Prostate gland (tissue), 2 donors: ENCODE measurements at regions not wholly inside any gene's neighbourhood (a gene's known extent, or its start where the extent isn't known, plus 50 kb on each side); places are given as distances from the start of the nearest gene placed in this dataset.
"Not testable (repeated sequence)": the region's sequence is repeated elsewhere in the genome, so short reads cannot be mapped to it uniquely, and the experiment has no call there.

Source experiments
- DNase-seq: peaks from one replicate; pipeline ENCODE4 v3.0.0-alpha.2; 2019; ENCODE audit warnings: low spot score
- H3K27ac ChIP-seq, 2 donors: fragments of 200-600 bp; sonication (generic); 2 replicates each; pipeline ENCODE4 v1.5.1; 2017 to 2019
- H3K27me3 ChIP-seq: fragments of 200-600 bp; sonication (generic); replicated peaks from 2 replicates; pipeline ENCODE4 v1.5.1; 2019; ENCODE audit not compliant: insufficient read depth
- H3K36me3 ChIP-seq, 2 donors: fragments of 200-600 bp; sonication (generic); 1 replicate in 1 of 2; 2 replicates in 1 of 2; pipeline versions ENCODE4 v1.5.1 to v1.8.1; 2017 to 2019
- H3K4me1 ChIP-seq: fragments of 200-600 bp; sonication (generic); replicated peaks from 2 replicates; pipeline ENCODE4 v1.5.1; 2019
- H3K4me3 ChIP-seq, 2 donors: fragments of 200-600 bp; sonication (generic); 2 replicates each; pipeline ENCODE4 v1.5.1; 2017 to 2019
- H3K9me3 ChIP-seq: fragments of 200-600 bp; sonication (generic); 2 replicates; pipeline ENCODE4 v1.5.1; 2017
- POLR2A ChIP-seq: fragments of 450-650 bp; IDR thresholded peaks from one replicate; pipeline ENCODE4 v1.6.1; 2016; ENCODE audit warnings: antibody characterized with exemption, mild to moderate bottlenecking
- POLR2AphosphoS5 ChIP-seq: sonication (generic); formaldehyde crosslinking; IDR thresholded peaks from one replicate; pipeline ENCODE4 v1.6.1; 2017; ENCODE audit warnings: antibody characterized with exemption
- WGBS: methylation state at CpG from one replicate; pipeline ENCODE4 v1.1.5; 2018; 5-methylcytosine and 5-hydroxymethylcytosine counted together
- intact Hi-C: fragments of 100-400 bp; cut with DNase I; formaldehyde crosslinking; loops from one replicate; pipeline ENCODE4 v1.14.2; 2022
- TF ChIP-seq, protein P1 (sequence below), 4 experiments: fragments of 200-600 bp in 2 of 4; fragments of 450-650 bp in 2 of 4; sonication (generic) in 2 of 4; IDR thresholded peaks; 1 replicate in 3 of 4; 2 replicates in 1 of 4; pipeline ENCODE4 v1.5.1; 2016 to 2019; ENCODE audit warnings: antibody characterized with exemption in 4 of 4, mild to moderate bottlenecking in 2 of 4, moderate library complexity in 2 of 4

DNA sequence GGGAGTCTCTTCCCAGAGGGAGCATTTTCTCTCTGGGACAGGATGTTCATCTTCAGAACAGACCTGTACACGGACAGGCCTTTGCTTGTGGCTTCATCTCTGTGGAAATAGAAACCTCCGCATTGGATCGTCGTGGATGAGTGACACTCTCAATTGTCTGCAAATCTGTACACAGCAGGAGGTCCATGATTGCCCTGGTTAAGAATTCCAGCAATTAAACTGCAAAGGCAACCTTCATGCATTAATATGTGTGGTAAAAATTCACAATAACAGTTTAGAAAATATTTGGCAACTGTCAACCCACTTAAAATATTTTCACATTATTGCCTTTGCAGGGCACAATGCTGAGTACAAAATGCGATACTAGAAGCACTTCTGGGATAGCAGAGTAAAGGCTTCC, 149.8 kb upstream of the SFSWAP start:
- TF ChIP-seq, protein P1, sequence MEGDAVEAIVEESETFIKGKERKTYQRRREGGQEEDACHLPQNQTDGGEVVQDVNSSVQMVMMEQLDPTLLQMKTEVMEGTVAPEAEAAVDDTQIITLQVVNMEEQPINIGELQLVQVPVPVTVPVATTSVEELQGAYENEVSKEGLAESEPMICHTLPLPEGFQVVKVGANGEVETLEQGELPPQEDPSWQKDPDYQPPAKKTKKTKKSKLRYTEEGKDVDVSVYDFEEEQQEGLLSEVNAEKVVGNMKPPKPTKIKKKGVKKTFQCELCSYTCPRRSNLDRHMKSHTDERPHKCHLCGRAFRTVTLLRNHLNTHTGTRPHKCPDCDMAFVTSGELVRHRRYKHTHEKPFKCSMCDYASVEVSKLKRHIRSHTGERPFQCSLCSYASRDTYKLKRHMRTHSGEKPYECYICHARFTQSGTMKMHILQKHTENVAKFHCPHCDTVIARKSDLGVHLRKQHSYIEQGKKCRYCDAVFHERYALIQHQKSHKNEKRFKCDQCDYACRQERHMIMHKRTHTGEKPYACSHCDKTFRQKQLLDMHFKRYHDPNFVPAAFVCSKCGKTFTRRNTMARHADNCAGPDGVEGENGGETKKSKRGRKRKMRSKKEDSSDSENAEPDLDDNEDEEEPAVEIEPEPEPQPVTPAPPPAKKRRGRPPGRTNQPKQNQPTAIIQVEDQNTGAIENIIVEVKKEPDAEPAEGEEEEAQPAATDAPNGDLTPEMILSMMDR (IDR thresholded peaks at IDR 0.05), result no peak
- TF ChIP-seq POLR2A (no peak), POLR2AphosphoS5 (no peak)
- H3K27me3 ChIP-seq, result peaks cover 3% of the 10 kb centered on the region
- H3K4me1 ChIP-seq, result no peaks in the 10 kb centered on the region
- no peaks in the 10 kb centered on the region for H3K36me3 ChIP-seq
- intact Hi-C loops, result no loop called here
- no peak overlapping the region for H3K4me3 ChIP-seq
- no peak for DNase-seq
- no peak overlapping the region for H3K27ac ChIP-seq
- 41% methylated on average over 5 of the region's 5 CpGs for WGBS
- no peaks in the 10 kb centered on the region for H3K9me3 ChIP-seq

DNA sequence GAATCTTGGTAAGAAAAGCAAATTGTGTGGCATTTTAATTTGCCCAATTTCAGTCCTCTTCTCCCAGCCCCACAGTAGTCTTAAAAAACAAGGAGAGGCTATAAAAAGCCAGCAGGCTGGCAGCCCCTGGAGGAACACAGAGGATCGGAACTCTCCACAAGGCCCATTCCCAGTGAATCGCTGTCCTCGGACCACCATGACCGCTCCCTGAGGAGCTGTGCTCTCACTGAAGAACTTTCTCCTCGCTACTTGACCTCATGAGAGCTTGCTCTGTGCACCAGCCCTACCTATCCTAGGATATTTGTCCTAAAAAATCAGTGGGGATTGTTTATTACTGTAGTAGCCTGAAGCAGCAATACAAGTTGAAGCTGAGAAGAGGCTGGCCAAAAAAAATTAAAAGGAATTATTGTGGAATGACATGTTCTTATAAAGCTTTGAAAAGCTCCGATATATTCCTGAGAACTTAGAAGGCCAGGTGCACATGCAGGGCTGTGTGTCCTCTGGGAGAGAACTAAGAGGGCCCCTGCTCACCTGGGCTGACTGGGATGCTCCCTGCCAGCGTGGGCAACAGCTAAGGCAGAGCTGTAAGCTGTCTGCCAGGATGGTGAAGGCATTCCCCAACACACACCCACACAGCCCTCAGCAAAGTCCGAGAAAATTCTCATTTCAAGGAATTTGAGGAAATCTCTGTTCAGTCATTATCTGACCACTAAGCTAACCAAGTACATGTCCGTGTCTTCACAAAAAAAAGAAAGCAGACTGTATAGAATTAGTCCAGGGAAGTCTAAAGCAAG, 148.8 kb upstream of the SFSWAP start:
- 70% methylated on average over 9 of the region's 9 CpGs for WGBS
- TF ChIP-seq POLR2A, result no peak
- no peak for TF ChIP-seq POLR2AphosphoS5
- TF ChIP-seq, protein P1 (IDR thresholded peaks at IDR 0.05), result no peak
- no peak overlapping the region for H3K27ac ChIP-seq
- no peaks in the 10 kb centered on the region for H3K27me3 ChIP-seq
- H3K4me3 ChIP-seq, result no peak overlapping the region
- no peaks in the 10 kb centered on the region for H3K36me3 ChIP-seq
- DNase-seq, result no peak
- H3K4me1 ChIP-seq, result no peaks in the 10 kb centered on the region
- no peaks in the 10 kb centered on the region for H3K9me3 ChIP-seq
- intact Hi-C loops, result no loop called here

DNA sequence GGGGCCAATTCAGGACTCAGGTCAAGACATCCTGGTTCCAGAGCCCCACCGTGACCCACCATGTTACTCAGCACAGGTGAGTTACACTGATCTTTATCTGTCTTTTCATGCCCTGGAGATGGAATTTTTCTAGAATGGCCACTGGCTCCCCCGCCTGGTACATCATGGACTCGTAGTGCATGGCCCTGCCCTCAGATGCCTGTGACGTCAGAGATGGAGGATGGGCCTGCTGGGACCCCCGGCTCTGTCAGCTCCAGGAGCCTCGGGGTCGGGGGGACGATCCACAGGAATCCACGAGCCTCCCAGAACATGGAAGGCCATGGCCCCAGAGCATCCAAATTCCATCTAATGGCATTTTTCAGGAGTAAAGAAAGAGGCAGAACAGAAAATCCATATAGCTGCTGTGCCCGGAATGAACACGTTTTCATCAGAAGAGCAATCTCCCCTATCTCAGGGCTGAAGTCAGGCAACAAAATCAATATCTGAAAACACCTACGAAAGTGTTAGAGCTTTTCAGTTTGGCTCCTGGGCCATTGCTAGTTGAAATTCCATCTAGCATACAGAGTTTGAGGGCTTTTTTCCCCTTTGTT, 146.7 kb upstream of the SFSWAP start:
- DNase-seq, H3K36me3 ChIP-seq, H3K27ac ChIP-seq, H3K4me1 ChIP-seq, intact Hi-C loops, H3K27me3 ChIP-seq, H3K4me3 ChIP-seq, H3K9me3 ChIP-seq: not testable (repeated sequence)
- 31% methylated on average over 11 of the region's 12 CpGs for WGBS

DNA sequence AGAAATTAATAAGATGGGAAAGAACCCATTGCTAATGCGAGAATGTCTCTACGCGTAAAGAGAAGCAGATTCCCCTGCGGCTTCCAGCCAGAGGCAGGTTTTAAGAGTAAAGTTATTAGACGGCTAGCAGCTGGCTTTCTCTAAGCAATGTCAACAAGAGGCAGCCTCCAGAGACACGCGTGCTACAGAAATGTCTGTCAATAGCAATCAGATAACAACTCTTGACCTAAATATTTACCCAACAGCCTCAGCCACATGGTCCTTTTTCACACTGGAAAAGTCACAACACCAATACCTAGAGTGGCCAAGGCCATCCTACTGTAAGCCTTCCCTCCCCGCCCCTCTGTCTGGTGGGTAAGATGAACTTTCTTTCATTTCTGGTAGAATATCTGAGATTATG, 146.0 kb upstream of the SFSWAP start:
- no peaks in the 10 kb centered on the region for H3K4me1 ChIP-seq
- TF ChIP-seq POLR2AphosphoS5, result no peak
- no peak overlapping the region for H3K4me3 ChIP-seq
- H3K27ac ChIP-seq, result no peak overlapping the region
- no peaks in the 10 kb centered on the region for H3K27me3 ChIP-seq
- intact Hi-C loops, result no loop called here
- 16% methylated on average over 8 of the region's 8 CpGs for WGBS
- DNase-seq, result no peak
- no peaks in the 10 kb centered on the region for H3K9me3 ChIP-seq
- no peaks in the 10 kb centered on the region for H3K36me3 ChIP-seq

DNA sequence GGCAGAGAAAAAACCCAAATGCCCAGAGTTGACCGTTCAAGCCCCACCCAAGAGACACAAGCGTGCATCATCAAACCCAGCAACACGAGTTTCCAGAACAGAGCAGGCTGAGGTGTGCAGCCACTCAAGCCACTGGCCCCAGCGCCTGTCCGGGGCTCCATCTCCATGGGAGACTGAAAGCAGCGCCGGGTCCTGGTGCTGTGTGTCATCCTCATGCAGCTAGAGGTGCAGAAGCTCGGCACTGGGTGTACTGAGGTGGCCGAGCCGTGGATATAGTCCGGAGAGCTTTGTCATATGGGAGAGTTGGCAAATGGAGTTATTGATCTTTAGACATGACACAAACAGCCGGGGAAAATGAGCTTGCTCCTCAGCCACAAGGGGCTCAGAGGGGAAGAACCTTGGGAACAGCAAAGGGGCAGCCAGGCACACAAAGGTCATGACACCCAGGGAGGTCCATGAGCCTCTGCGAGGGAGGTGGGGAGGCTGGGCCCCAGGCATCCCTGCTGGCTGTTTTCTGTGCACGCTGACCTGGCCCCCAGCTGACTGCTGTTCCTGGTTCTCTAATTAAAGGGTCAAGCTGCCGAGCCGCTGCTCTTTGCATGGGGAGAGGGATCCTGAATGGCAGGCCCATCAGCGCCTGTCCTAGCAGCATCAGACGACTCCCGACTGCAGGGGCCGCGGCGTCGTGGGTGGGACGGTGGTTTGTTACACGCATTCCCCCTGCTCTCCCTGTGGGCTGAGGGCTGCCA, 145.4 kb upstream of the SFSWAP start:
- Histone ChIP-seq H3K9me3 (no peaks in the 10 kb centered on the region), H3K4me3 (no peak overlapping the region), H3K4me1 (no peaks in the 10 kb centered on the region), H3K27me3 (no peaks in the 10 kb centered on the region), H3K36me3 (no peaks in the 10 kb centered on the region), H3K27ac (no peak overlapping the region)
- intact Hi-C loops, result no loop called here
- DNase-seq, result no peak
- TF ChIP-seq, protein P1 (IDR thresholded peaks at IDR 0.05), result no peak
- TF ChIP-seq POLR2AphosphoS5, result no peak
- TF ChIP-seq POLR2A, result no peak
- 47% methylated on average over 25 of the region's 25 CpGs for WGBS
